KMS-11 (cell line): ENCODE measurements at regions not wholly inside any gene's neighbourhood (a gene's known extent, or its start where the extent isn't known, plus 50 kb on each side); places are given as distances from the start of the nearest gene placed in this dataset.

Experiments
- H2AFZ ChIP-seq: fragments of 200-600 bp; sonication (generic); 2 replicates; pipeline ENCODE4 v1.6.1; 2016; ENCODE audit warnings: antibody characterized with exemption, mixed run types, low read depth
- H3K27ac ChIP-seq: fragments of 200-600 bp; sonication (generic); 2 replicates; pipeline ENCODE4 v1.6.1; 2016; ENCODE audit warnings: mild to moderate bottlenecking, mixed run types
- H3K27me3 ChIP-seq: fragments of 200-600 bp; sonication (generic); 2 replicates; pipeline ENCODE4 v1.6.1; 2017; ENCODE audit warnings: mild to moderate bottlenecking, low read depth, mixed run types, moderate library complexity; ENCODE audit not compliant: insufficient read depth
- H3K36me3 ChIP-seq: fragments of 200-600 bp; sonication (generic); 2 replicates; pipeline ENCODE4 v1.6.1; 2017; ENCODE audit warnings: mild to moderate bottlenecking, mixed run types; ENCODE audit not compliant: insufficient read depth
- H3K4me1 ChIP-seq: fragments of 200-600 bp; sonication (generic); 2 replicates; pipeline ENCODE4 v1.6.1; 2016; ENCODE audit warnings: mild to moderate bottlenecking, low read depth, mixed run types; ENCODE audit not compliant: poor library complexity, severe bottlenecking
- H3K4me2 ChIP-seq: fragments of 200-600 bp; sonication (generic); 2 replicates; pipeline ENCODE4 v1.7.0; 2016; ENCODE audit warnings: mild to moderate bottlenecking, mixed run types
- H3K4me3 ChIP-seq: fragments of 200-600 bp; sonication (generic); IDR thresholded peaks from 2 replicates; pipeline ENCODE4 v1.6.1; 2017; ENCODE audit warnings: low read depth, low read length, mixed read lengths; ENCODE audit not compliant: insufficient read depth
- H3K79me2 ChIP-seq: fragments of 200-600 bp; sonication (generic); 2 replicates; pipeline ENCODE4 v1.6.1; 2016; ENCODE audit warnings: low read depth, mixed run types; ENCODE audit not compliant: insufficient read depth
- H3K9ac ChIP-seq: fragments of 200-600 bp; sonication (generic); 2 replicates; pipeline ENCODE4 v1.6.1; 2016; ENCODE audit warnings: mild to moderate bottlenecking, mixed run types
- H4K20me1 ChIP-seq: fragments of 200-600 bp; sonication (generic); 2 replicates; pipeline ENCODE4 v1.6.1; 2016; ENCODE audit warnings: mild to moderate bottlenecking, mixed run types; ENCODE audit not compliant: insufficient read depth
- TF ChIP-seq, protein P1 (sequence below): fragments of 200-600 bp; sonication (generic); conservative IDR thresholded peaks from 2 replicates; pipeline ENCODE4 v1.6.1; 2017; ENCODE audit warnings: low read depth, mild to moderate bottlenecking, antibody characterized with exemption, low read length, moderate library complexity, mixed read lengths

DNA sequence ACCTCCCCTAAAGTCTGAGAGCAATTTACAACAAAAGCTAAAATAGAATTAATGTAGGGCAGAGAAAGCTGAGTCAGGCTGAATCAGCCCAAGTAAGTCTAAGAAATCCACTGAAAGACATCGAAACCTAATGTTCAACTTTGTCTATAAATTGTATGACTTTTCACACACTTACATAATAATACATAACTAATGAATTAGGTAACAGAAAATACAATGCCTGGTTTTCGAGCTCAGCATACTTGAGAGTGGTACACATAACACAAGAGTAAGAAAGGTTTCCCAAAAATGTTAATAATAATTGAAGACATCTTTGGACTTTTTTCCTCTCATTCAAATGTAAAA, 55.3 kb upstream of the VGLL4 start:
- H3K4me1 ChIP-seq: no peaks in the 10 kb centered on the region
- H3K9ac ChIP-seq: no peak overlapping the region
- H3K27me3 ChIP-seq: no peaks in the 10 kb centered on the region
- TF ChIP-seq, protein P1, sequence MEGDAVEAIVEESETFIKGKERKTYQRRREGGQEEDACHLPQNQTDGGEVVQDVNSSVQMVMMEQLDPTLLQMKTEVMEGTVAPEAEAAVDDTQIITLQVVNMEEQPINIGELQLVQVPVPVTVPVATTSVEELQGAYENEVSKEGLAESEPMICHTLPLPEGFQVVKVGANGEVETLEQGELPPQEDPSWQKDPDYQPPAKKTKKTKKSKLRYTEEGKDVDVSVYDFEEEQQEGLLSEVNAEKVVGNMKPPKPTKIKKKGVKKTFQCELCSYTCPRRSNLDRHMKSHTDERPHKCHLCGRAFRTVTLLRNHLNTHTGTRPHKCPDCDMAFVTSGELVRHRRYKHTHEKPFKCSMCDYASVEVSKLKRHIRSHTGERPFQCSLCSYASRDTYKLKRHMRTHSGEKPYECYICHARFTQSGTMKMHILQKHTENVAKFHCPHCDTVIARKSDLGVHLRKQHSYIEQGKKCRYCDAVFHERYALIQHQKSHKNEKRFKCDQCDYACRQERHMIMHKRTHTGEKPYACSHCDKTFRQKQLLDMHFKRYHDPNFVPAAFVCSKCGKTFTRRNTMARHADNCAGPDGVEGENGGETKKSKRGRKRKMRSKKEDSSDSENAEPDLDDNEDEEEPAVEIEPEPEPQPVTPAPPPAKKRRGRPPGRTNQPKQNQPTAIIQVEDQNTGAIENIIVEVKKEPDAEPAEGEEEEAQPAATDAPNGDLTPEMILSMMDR: no peak
- H3K27ac ChIP-seq: no peak overlapping the region
- H3K4me2 ChIP-seq: no peak overlapping the region
- H3K36me3 ChIP-seq: no peaks in the 10 kb centered on the region
- no peaks in the 10 kb centered on the region for H4K20me1 ChIP-seq
- H2AFZ ChIP-seq: no peak overlapping the region
- H3K79me2 ChIP-seq: no peaks in the 10 kb centered on the region
- H3K4me3 ChIP-seq: no peak overlapping the region

DNA sequence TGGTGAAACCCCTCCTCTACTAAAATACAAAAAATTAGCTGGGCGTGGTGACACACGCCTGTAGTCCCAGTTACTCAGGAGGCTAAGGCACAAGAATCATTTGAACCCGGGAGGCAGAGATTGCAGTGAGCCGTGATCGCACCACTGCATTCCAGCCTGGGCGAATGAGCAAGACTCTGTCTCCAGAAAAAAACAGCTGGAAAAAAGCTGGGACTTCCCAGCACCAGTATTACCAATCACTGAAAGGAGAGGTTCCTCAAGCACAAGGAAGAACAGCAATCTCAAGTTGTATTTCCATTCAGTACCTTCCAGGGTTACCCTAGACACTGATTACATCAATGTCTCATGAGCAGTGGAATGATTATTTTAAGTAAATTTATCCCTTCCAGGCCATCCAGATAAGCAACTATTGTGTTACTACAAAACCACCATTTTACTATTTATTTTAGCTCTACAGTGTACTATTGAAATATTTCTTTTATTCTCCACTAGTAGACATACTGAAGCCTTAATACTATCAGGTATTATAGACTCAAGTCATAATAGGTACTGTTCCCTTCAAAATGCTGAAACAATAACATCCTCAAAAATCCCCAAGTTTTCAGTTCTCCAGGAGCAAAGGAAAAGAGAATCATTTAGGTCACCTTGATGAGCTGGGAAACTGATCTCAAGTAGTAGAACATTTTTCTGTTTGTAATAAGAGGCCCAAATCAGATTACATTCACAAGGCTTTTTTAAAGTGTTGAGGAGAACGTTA, 54.8 kb upstream of the VGLL4 start:
- Histone ChIP-seq H3K27me3 (no peaks in the 10 kb centered on the region), H2AFZ (no peak overlapping the region), H3K79me2 (no peaks in the 10 kb centered on the region), H3K4me3 (no peak overlapping the region), H3K9ac (no peak overlapping the region), H4K20me1 (no peaks in the 10 kb centered on the region), H3K27ac (no peak overlapping the region), H3K36me3 (no peaks in the 10 kb centered on the region), H3K4me1 (no peaks in the 10 kb centered on the region), H3K4me2 (no peak overlapping the region)
- TF ChIP-seq, protein P1: no peak

DNA sequence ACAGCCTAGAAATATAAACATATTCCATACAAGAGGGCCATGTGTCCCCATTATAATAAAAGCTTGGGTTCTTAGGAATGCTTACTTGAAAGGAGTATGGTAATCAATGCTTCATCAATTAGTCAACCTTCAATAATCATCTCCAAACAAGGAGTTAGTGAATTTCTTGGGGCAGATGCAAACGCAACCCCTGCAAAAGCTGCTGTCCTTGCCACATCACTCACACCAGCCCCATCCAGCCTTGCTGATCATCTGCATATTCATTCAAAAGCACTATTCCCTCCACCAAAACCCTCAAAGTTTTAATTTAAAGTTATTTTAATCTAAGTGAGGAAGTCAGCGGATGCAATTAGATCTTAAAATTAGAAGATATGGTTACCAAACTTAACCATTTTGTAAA, 54.0 kb upstream of the VGLL4 start:
- no peaks in the 10 kb centered on the region for H4K20me1 ChIP-seq
- no peak overlapping the region for H2AFZ ChIP-seq
- TF ChIP-seq, protein P1: no peak
- H3K27me3 ChIP-seq: no peaks in the 10 kb centered on the region
- H3K27ac ChIP-seq: no peak overlapping the region
- no peak overlapping the region for H3K4me3 ChIP-seq
- no peak overlapping the region for H3K4me2 ChIP-seq
- H3K9ac ChIP-seq: no peak overlapping the region
- no peaks in the 10 kb centered on the region for H3K79me2 ChIP-seq
- no peaks in the 10 kb centered on the region for H3K4me1 ChIP-seq
- H3K36me3 ChIP-seq: no peaks in the 10 kb centered on the region

DNA sequence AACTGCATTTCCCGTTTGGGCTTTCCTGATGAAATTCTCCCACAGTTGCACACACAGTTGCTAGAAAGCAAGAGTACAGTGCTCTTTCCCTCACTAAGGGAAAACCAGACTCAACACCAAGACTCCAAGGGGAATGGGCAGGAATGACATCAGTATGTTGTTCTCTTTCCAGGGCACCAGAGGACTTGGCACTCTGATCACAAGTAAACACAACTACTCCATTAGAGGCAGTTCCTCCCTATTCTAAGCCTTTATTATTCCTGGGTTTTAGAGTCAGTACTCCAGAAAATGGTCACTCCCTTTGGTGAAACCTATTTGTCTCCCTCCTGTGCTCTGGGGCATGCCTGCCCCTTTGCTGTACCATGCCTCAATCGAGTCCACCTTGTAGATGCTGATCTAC, 52.3 kb upstream of the VGLL4 start:
- H4K20me1 ChIP-seq: no peaks in the 10 kb centered on the region
- no peak overlapping the region for H3K4me2 ChIP-seq
- no peak overlapping the region for H3K4me3 ChIP-seq
- H3K27me3 ChIP-seq: no peaks in the 10 kb centered on the region
- no peak overlapping the region for H3K27ac ChIP-seq
- no peaks in the 10 kb centered on the region for H3K36me3 ChIP-seq
- TF ChIP-seq, protein P1: no peak
- H3K4me1 ChIP-seq: no peaks in the 10 kb centered on the region
- no peak overlapping the region for H3K9ac ChIP-seq
- H3K79me2 ChIP-seq: no peaks in the 10 kb centered on the region
- H2AFZ ChIP-seq: no peak overlapping the region
